T-cell (primary cell): ENCODE measurements at regions not wholly inside any gene's neighbourhood (a gene's known extent, or its start where the extent isn't known, plus 50 kb on each side); places are given as distances from the start of the nearest gene placed in this dataset.
A peak's percentile ranks its signal among the peaks of the same experiment; 100 is the strongest.

ENCODE experiments used
- ATAC-seq, 4 experiments: fragments of 200-7000 bp in 3 of 4; fragments of 150-1000 bp in 1 of 4; cut with Tn5 transposase; replicated peaks in 1 of 4; 1 replicate in 3 of 4; 2 replicates in 1 of 4; pipeline ENCODE4 v1.10.0; 2021; ENCODE audit warnings: moderate library complexity in 3 of 4, mild to moderate bottlenecking in 2 of 4, moderate number of reproducible peaks in 1 of 4
- CTCF ChIA-PET, 2 donors: fragments of 300-600 bp; sonication (Branson Sonifier 250); formaldehyde crosslinking; loops; one replicate each; lab custom pipeline; 2022; ENCODE audit warnings: antibody characterized with exemption in 2 of 2; lab: Charles Lee
- POLR2A ChIA-PET, 2 donors: fragments of 300-600 bp; sonication (Branson Sonifier 250); formaldehyde crosslinking; loops; one replicate each; lab custom pipeline; 2022; ENCODE audit warnings: antibody characterized with exemption in 2 of 2; lab: Charles Lee
- DNase-seq, 35 experiments: peaks; one replicate each; pipeline versions ENCODE4 v3.0.0 to v3.0.0-alpha.2; 2013 to 2023
- H3K27ac ChIP-seq: one replicate; pipeline ENCODE4 v1.5.1; 2013; ENCODE audit warnings: low read length
- H3K27me3 ChIP-seq, 2 experiments: replicated peaks in 1 of 2; 1 replicate in 1 of 2; 2 replicates in 1 of 2; pipeline versions ENCODE4 v1.6.1 to v1.7.0; 2013; ENCODE audit warnings: low read length in 1 of 2, mixed read lengths in 1 of 2; ENCODE audit not compliant: control insufficient read depth in 2 of 2, insufficient read depth in 2 of 2; ENCODE audit errors: extremely low read depth in 1 of 2
- H3K36me3 ChIP-seq, 2 donors: 1 replicate in 1 of 2; 2 replicates in 1 of 2; pipeline versions ENCODE4 v1.6.1 to v1.7.0; 2013; ENCODE audit warnings: low read length in 1 of 2; ENCODE audit not compliant: control insufficient read depth in 2 of 2, insufficient read depth in 1 of 2; ENCODE audit errors: extremely low read depth in 1 of 2
- H3K4me1 ChIP-seq, 2 experiments: 1 replicate in 1 of 2; 2 replicates in 1 of 2; pipeline versions ENCODE4 v1.6.1 to v1.7.0; 2013; ENCODE audit warnings: low read length in 2 of 2, mixed read lengths in 1 of 2; ENCODE audit not compliant: insufficient read depth in 2 of 2, control insufficient read depth in 1 of 2; ENCODE audit errors: extremely low read depth in 1 of 2
- H3K4me3 ChIP-seq, 2 donors: 1 replicate in 1 of 2; 2 replicates in 1 of 2; pipeline versions ENCODE4 v1.5.1 to v1.7.0; 2013; ENCODE audit warnings: mild to moderate bottlenecking in 2 of 2, low read length in 1 of 2, moderate library complexity in 1 of 2; ENCODE audit not compliant: control insufficient read depth in 1 of 2; ENCODE audit errors: extremely low read depth in 1 of 2
- H3K9me3 ChIP-seq: 2 replicates; pipeline ENCODE4 v1.7.0; 2013
- H3K27ac Mint-ChIP-seq, 2 donors: one replicate each; pipeline ENCODE4 v1.8.0; 2020 to 2021; ENCODE audit warnings: mild to moderate bottlenecking in 2 of 2, mixed read lengths in 2 of 2
- H3K27me3 Mint-ChIP-seq, 2 donors: one replicate each; pipeline ENCODE4 v1.8.0; 2021 to 2022; ENCODE audit warnings: mixed read lengths in 2 of 2
- H3K36me3 Mint-ChIP-seq: one replicate; pipeline ENCODE4 v1.8.0; 2021; ENCODE audit warnings: mixed read lengths
- H3K4me1 Mint-ChIP-seq, 3 donors: one replicate each; pipeline ENCODE4 v1.8.0; 2020 to 2022; ENCODE audit warnings: mixed read lengths in 3 of 3, mild to moderate bottlenecking in 1 of 3
- H3K4me3 Mint-ChIP-seq, 3 donors: one replicate each; pipeline ENCODE4 v1.8.0; 2020 to 2022; ENCODE audit warnings: mild to moderate bottlenecking in 3 of 3, mixed read lengths in 3 of 3, moderate library complexity in 3 of 3
- H3K9me3 Mint-ChIP-seq, 3 donors: one replicate each; pipeline ENCODE4 v1.8.0; 2020 to 2022; ENCODE audit warnings: mixed read lengths in 3 of 3
- whole genome bisulfite sequencing: methylation state at CpG from one replicate; pipeline ENCODE4 v1.1.5; 2013; ENCODE audit warnings: missing lambda C conversion rate; ENCODE audit not compliant: insufficient coverage; 5-methylcytosine and 5-hydroxymethylcytosine counted together

- Mint-ChIP-seq H3K9me3 (no peaks in the 10 kb centered on the region), H3K27ac (no peak overlapping the region), H3K4me1 (no peaks in the 10 kb centered on the region), H3K4me3 (no peak overlapping the region), H3K36me3 (no peaks in the 10 kb centered on the region), H3K27me3 (peaks cover 5 to 6% of the 10 kb centered on the region in 2 donors)
- ChIA-PET CTCF (interaction anchor here in 1 of 2 donors (0.7 kb wide), 1 partner anchor 12 kb away, joined by 3 read pairs; no protein-coding TSS in a partner anchor), POLR2A (no interaction called here)
- no peaks in the 10 kb centered on the region for H3K36me3 ChIP-seq
- ATAC-seq (no peak), DNase-seq (no peak)
- no peaks in the 10 kb centered on the region for H3K4me1 ChIP-seq
- WGBS: 63% methylated on average over 1 of the region's 3 CpGs
- no peak overlapping the region for H3K4me3 ChIP-seq
- H3K27ac ChIP-seq: no peak overlapping the region
- peaks cover 0 to 3% of the 10 kb centered on the region in 2 experiments for H3K27me3 ChIP-seq
- H3K9me3 ChIP-seq: no peaks in the 10 kb centered on the region
These were observed 82.6 kb upstream of the HS3ST1 start for GRCh38 chr4:11511321-11511720.

- H3K36me3 ChIP-seq: no peaks in the 10 kb centered on the region
- Mint-ChIP-seq H3K27ac (no peak overlapping the region), H3K9me3 (no peaks in the 10 kb centered on the region), H3K36me3 (no peaks in the 10 kb centered on the region), H3K4me3 (no peak overlapping the region), H3K27me3 (peaks cover 0 to 5% of the 10 kb centered on the region in 2 donors), H3K4me1 (peaks cover 6 to 12% (median 11%) of the 10 kb centered on the region in 3 donors)
- H3K27me3 ChIP-seq: peaks cover 0 to 3% of the 10 kb centered on the region in 2 experiments
- no peak overlapping the region for H3K4me3 ChIP-seq
- ATAC-seq (no peak), DNase-seq (no peak)
- ChIA-PET POLR2A (no interaction called here), CTCF (no interaction called here)
- WGBS: no CpG with 5 or more reads among the region's 3 CpGs
- no peak overlapping the region for H3K27ac ChIP-seq
- H3K9me3 ChIP-seq: no peaks in the 10 kb centered on the region
- H3K4me1 ChIP-seq: peaks cover 0 to 3% of the 10 kb centered on the region in 2 experiments
These were observed 79.2 kb upstream of the HS3ST1 start for GRCh38 chr4:11507920-11508319.

GRCh38 chr4:11506194-11506593 lies 77.5 kb upstream of the HS3ST1 start:
- peaks cover 0 to 3% of the 10 kb centered on the region in 2 experiments for H3K27me3 ChIP-seq
- Mint-ChIP-seq H3K27me3 (peaks cover 0 to 5% of the 10 kb centered on the region in 2 donors), H3K27ac (no peak overlapping the region), H3K36me3 (no peaks in the 10 kb centered on the region), H3K4me1 (peaks cover 6 to 12% (median 11%) of the 10 kb centered on the region in 3 donors), H3K9me3 (no peaks in the 10 kb centered on the region), H3K4me3 (no peak overlapping the region)
- H3K36me3 ChIP-seq: no peaks in the 10 kb centered on the region
- peaks cover 0 to 3% of the 10 kb centered on the region in 2 experiments for H3K4me1 ChIP-seq
- no peaks in the 10 kb centered on the region for H3K9me3 ChIP-seq
- 98% methylated on average over 4 of the region's 4 CpGs for WGBS
- ChIA-PET CTCF (no interaction called here), POLR2A (no interaction called here)
- ATAC-seq: no peak
- H3K27ac ChIP-seq: no peak overlapping the region
- no peak for DNase-seq
- no peak overlapping the region for H3K4me3 ChIP-seq

- H3K4me1 ChIP-seq: peaks cover 0 to 3% of the 10 kb centered on the region in 2 experiments
- no peak for DNase-seq
- CTCF ChIA-PET: no interaction called here
These were observed 76.7 kb upstream of the HS3ST1 start for GRCh38 chr4:11505221-11505971.

GRCh38 chr4:11503166-11503565 lies 74.5 kb upstream of the HS3ST1 start:
- 90% methylated on average over 2 of the region's 3 CpGs for WGBS
- ChIA-PET CTCF (no interaction called here), POLR2A (no interaction called here)
- H3K36me3 Mint-ChIP-seq: no peaks in the 10 kb centered on the region
- ATAC-seq (no peak), DNase-seq (no peak)
- no peak overlapping the region for H3K27ac Mint-ChIP-seq
- no peaks in the 10 kb centered on the region for H3K27me3 Mint-ChIP-seq
- Histone ChIP-seq H3K4me3 (no peak overlapping the region), H3K9me3 (no peaks in the 10 kb centered on the region), H3K27me3 (peaks cover 0 to 3% of the 10 kb centered on the region in 2 experiments), H3K36me3 (no peaks in the 10 kb centered on the region), H3K4me1 (peaks cover 0 to 3% of the 10 kb centered on the region in 2 experiments), H3K27ac (no peak overlapping the region)
- no peak overlapping the region for H3K4me3 Mint-ChIP-seq
- no peaks in the 10 kb centered on the region for H3K9me3 Mint-ChIP-seq
- H3K4me1 Mint-ChIP-seq: peaks cover 6 to 12% (median 11%) of the 10 kb centered on the region in 3 donors

More at GRCh38 chr4:11505221-11505971, 76.7 kb upstream of the HS3ST1 start:
- Mint-ChIP-seq H3K4me3 (no peak overlapping the region), H3K36me3 (no peaks in the 10 kb centered on the region), H3K4me1 (peaks cover 6 to 12% (median 11%) of the 10 kb centered on the region in 3 donors), H3K27ac (peak overlapping the region; percentile 55 to 72), H3K27me3 (peaks cover 0 to 5% of the 10 kb centered on the region in 2 donors), H3K9me3 (no peaks in the 10 kb centered on the region)
- no CpG with 5 or more reads among the region's 5 CpGs for WGBS
- Histone ChIP-seq H3K9me3 (no peaks in the 10 kb centered on the region), H3K4me3 (no peak overlapping the region), H3K27ac (no peak overlapping the region), H3K27me3 (peaks cover 0 to 3% of the 10 kb centered on the region in 2 experiments), H3K36me3 (no peaks in the 10 kb centered on the region)
- ATAC-seq: peak; percentile 46 to 68 (median 56)
- POLR2A ChIA-PET: interaction anchor here in 1 of 2 donors (0.5 to 0.8 kb wide), 2 partner anchors 36 to 663 kb away, joined by 5 to 9 read pairs; no protein-coding TSS in a partner anchor

- H3K36me3 ChIP-seq: no peaks in the 10 kb centered on the region
- Mint-ChIP-seq H3K4me3 (no peak overlapping the region), H3K27ac (no peak overlapping the region), H3K9me3 (peaks cover 0 to 4% (median 0%) of the 10 kb centered on the region in 3 donors), H3K36me3 (no peaks in the 10 kb centered on the region), H3K4me1 (peaks cover 0 to 1% (median 0%) of the 10 kb centered on the region in 3 donors), H3K27me3 (peaks cover 5% of the 10 kb centered on the region in 2 donors)
- DNase-seq: no peak
- H3K4me3 ChIP-seq: no peak overlapping the region
- no peak for ATAC-seq
- no peak overlapping the region for H3K27ac ChIP-seq
- WGBS: 100% methylated on average over 3 of the region's 3 CpGs
- no peaks in the 10 kb centered on the region for H3K27me3 ChIP-seq
- ChIA-PET CTCF (no interaction called here), POLR2A (no interaction called here)
- no peaks in the 10 kb centered on the region for H3K4me1 ChIP-seq
- no peaks in the 10 kb centered on the region for H3K9me3 ChIP-seq
These were observed 69.3 kb upstream of the HS3ST1 start for GRCh38 chr4:11497972-11498371.
